Ascending aorta (tissue), 2 donors: ENCODE measurements at regions not wholly inside any gene's neighbourhood (a gene's known extent, or its start where the extent isn't known, plus 50 kb on each side); places are given as distances from the start of the nearest gene placed in this dataset.

Source experiments
- DNase-seq, 2 donors: peaks; one replicate each; pipeline ENCODE4 v3.0.0-alpha.2; 2019; ENCODE audit warnings: low spot score in 2 of 2
- H3K27ac ChIP-seq, 2 donors: fragments of 200-600 bp; sonication (generic); one replicate each; pipeline ENCODE4 v1.5.1; 2016 to 2017; ENCODE audit warnings: mild to moderate bottlenecking in 1 of 2
- H3K27me3 ChIP-seq: fragments of 200-600 bp; sonication (generic); one replicate; pipeline ENCODE4 v1.5.1; 2017
- H3K36me3 ChIP-seq, 2 donors: fragments of 200-600 bp; sonication (generic); one replicate each; pipeline ENCODE4 v1.5.1; 2016
- H3K4me1 ChIP-seq, 2 donors: fragments of 200-600 bp; sonication (generic); one replicate each; pipeline ENCODE4 v1.5.1; 2016 to 2017; ENCODE audit warnings: mild to moderate bottlenecking in 1 of 2
- H3K4me3 ChIP-seq, 2 donors: fragments of 200-600 bp; sonication (generic); one replicate each; pipeline ENCODE4 v1.5.1; 2016 to 2017; ENCODE audit warnings: mild to moderate bottlenecking in 1 of 2
- H3K9me3 ChIP-seq, 2 donors: fragments of 200-600 bp; sonication (generic); one replicate each; pipeline ENCODE4 v1.5.1; 2016
- CTCF ChIP-seq, 3 experiments: fragments of 200-600 bp in 2 of 3; fragments of 450-650 bp in 1 of 3; sonication (generic) in 2 of 3; IDR thresholded peaks; one replicate each; pipeline ENCODE4 v1.5.1; 2016 to 2019; ENCODE audit warnings: antibody characterized with exemption in 3 of 3, mild to moderate bottlenecking in 1 of 3, moderate library complexity in 1 of 3
- intact Hi-C: fragments of 100-400 bp; cut with DNase I; formaldehyde crosslinking; loops from one replicate; pipeline ENCODE4 v1.15.1; 2023

- Histone ChIP-seq H3K4me1 (peaks cover 0 to 9% of the 10 kb centered on the region in 2 donors), H3K36me3 (no peaks in the 10 kb centered on the region), H3K4me3 (no peak overlapping the region), H3K27me3 (no peaks in the 10 kb centered on the region), H3K9me3 (no peaks in the 10 kb centered on the region), H3K27ac (no peak overlapping the region)
- intact Hi-C loops, result no loop called here
- no peak for TF ChIP-seq CTCF (IDR thresholded peaks at IDR 0.05)
- no peak for DNase-seq
Measured at GRCh38 chr2:20913491-20913890, 90.6 kb upstream of the LDAH start.

GRCh38 chr2:20900052-20900636 is 77.2 kb upstream of the LDAH start:
- no peak for TF ChIP-seq CTCF (IDR thresholded peaks at IDR 0.05)
- H3K36me3 ChIP-seq, result no peaks in the 10 kb centered on the region
- H3K27ac ChIP-seq, result no peak overlapping the region
- no peaks in the 10 kb centered on the region for H3K27me3 ChIP-seq
- no peak overlapping the region for H3K4me3 ChIP-seq
- intact Hi-C loops, result no loop called here
- no peaks in the 10 kb centered on the region for H3K4me1 ChIP-seq
- no peaks in the 10 kb centered on the region for H3K9me3 ChIP-seq
- no peak for DNase-seq

GRCh38 chr2:20897874-20898453 is 75.1 kb upstream of the LDAH start:
- no peaks in the 10 kb centered on the region for H3K27me3 ChIP-seq
- H3K9me3 ChIP-seq, result no peaks in the 10 kb centered on the region
- intact Hi-C loops, result no loop called here
- no peak for DNase-seq
- H3K4me3 ChIP-seq, result no peak overlapping the region
- H3K27ac ChIP-seq, result no peak overlapping the region
- no peaks in the 10 kb centered on the region for H3K36me3 ChIP-seq
- TF ChIP-seq CTCF (IDR thresholded peaks at IDR 0.05), result no peak
- H3K4me1 ChIP-seq, result no peaks in the 10 kb centered on the region

GRCh38 chr2:20897047-20897446 is 74.1 kb upstream of the LDAH start:
- Histone ChIP-seq H3K4me1 (no peaks in the 10 kb centered on the region), H3K4me3 (no peak overlapping the region), H3K27me3 (no peaks in the 10 kb centered on the region), H3K36me3 (no peaks in the 10 kb centered on the region), H3K9me3 (no peaks in the 10 kb centered on the region), H3K27ac (no peak overlapping the region)
- no peak for TF ChIP-seq CTCF (IDR thresholded peaks at IDR 0.05)
- intact Hi-C loops, result no loop called here
- no peak for DNase-seq

GRCh38 chr2:20884829-20885228 is 61.9 kb upstream of the LDAH start:
- Histone ChIP-seq H3K4me1 (no peaks in the 10 kb centered on the region), H3K27ac (no peak overlapping the region), H3K36me3 (no peaks in the 10 kb centered on the region), H3K27me3 (no peaks in the 10 kb centered on the region), H3K9me3 (no peaks in the 10 kb centered on the region), H3K4me3 (no peak overlapping the region)
- intact Hi-C loops, result no loop called here
- TF ChIP-seq CTCF (IDR thresholded peaks at IDR 0.05), result no peak
- DNase-seq, result no peak
